ENCODE measurements at regions not wholly inside any gene's neighbourhood (a gene's known extent, or its start where the extent isn't known, plus 50 kb on each side); places are given as distances from the start of the nearest gene placed in this dataset.
"Not testable (repeated sequence)": the region's sequence is repeated elsewhere in the genome, so short reads cannot be mapped to it uniquely, and the experiment has no call there.

- intact Hi-C loops (cut with DNase I, micrococcal nuclease): no loop called here
- no peaks in the 10 kb centered on the region for H3K9me3 ChIP-seq
- ATAC-seq (no peak), DNase-seq (no peak)
- no peak overlapping the region for H3K4me3 ChIP-seq
- no peak for TF ChIP-seq CTCF (IDR thresholded peaks at IDR 0.05)
- no peaks in the 10 kb centered on the region for H3K36me3 ChIP-seq (ENCODE audit: low read depth)
- no peaks in the 10 kb centered on the region for H3K4me1 ChIP-seq (ENCODE audit: low read depth)
Observed at GRCh38 chr4:159787901-159788300, 685.0 kb downstream of the RAPGEF2 start.

GRCh38 chr4:159791334-159791733 lies 688.5 kb downstream of the RAPGEF2 start:
- H3K36me3 ChIP-seq (ENCODE audit: low read depth): no peaks in the 10 kb centered on the region
- no peak overlapping the region for H3K4me3 ChIP-seq
- DNase-seq (no peak), ATAC-seq (no peak)
- H3K4me1 ChIP-seq (ENCODE audit: low read depth): no peaks in the 10 kb centered on the region
- no peak for TF ChIP-seq CTCF (IDR thresholded peaks at IDR 0.05)
- intact Hi-C loops (cut with DNase I, micrococcal nuclease): no loop called here
- no peaks in the 10 kb centered on the region for H3K9me3 ChIP-seq

GRCh38 chr4:159804592-159804991 lies 701.7 kb downstream of the RAPGEF2 start:
- intact Hi-C loops (cut with DNase I, micrococcal nuclease); H3K9me3 ChIP-seq; DNase-seq; H3K36me3 ChIP-seq (ENCODE audit: low read depth); ATAC-seq; H3K4me1 ChIP-seq (ENCODE audit: low read depth); H3K4me3 ChIP-seq: not testable (repeated sequence)

GRCh38 chr4:159823743-159824142 lies 720.9 kb downstream of the RAPGEF2 start:
- H3K4me3 ChIP-seq: no peak overlapping the region
- TF ChIP-seq CTCF (IDR thresholded peaks at IDR 0.05): no peak
- no peaks in the 10 kb centered on the region for H3K9me3 ChIP-seq
- H3K4me1 ChIP-seq (ENCODE audit: low read depth): no peaks in the 10 kb centered on the region
- no peak for DNase-seq
- no peaks in the 10 kb centered on the region for H3K36me3 ChIP-seq (ENCODE audit: low read depth)
- intact Hi-C loops (cut with DNase I, micrococcal nuclease): no loop called here
- ATAC-seq: no peak

GRCh38 chr4:159828687-159829086 lies 725.8 kb downstream of the RAPGEF2 start:
- Histone ChIP-seq H3K36me3 (ENCODE audit: low read depth) (no peaks in the 10 kb centered on the region), H3K9me3 (no peaks in the 10 kb centered on the region), H3K4me3 (no peak overlapping the region), H3K4me1 (ENCODE audit: low read depth) (no peaks in the 10 kb centered on the region)
- no peak for TF ChIP-seq CTCF (IDR thresholded peaks at IDR 0.05)
- no peak for DNase-seq
- no peak for ATAC-seq
- intact Hi-C loops (cut with DNase I, micrococcal nuclease): no loop called here

- intact Hi-C loops (cut with DNase I, micrococcal nuclease): no loop called here
- no peaks in the 10 kb centered on the region for H3K4me1 ChIP-seq (ENCODE audit: low read depth)
- H3K36me3 ChIP-seq (ENCODE audit: low read depth): no peaks in the 10 kb centered on the region
- no peak overlapping the region for H3K4me3 ChIP-seq
- no peak for TF ChIP-seq CTCF (IDR thresholded peaks at IDR 0.05)
- DNase-seq (no peak), ATAC-seq (no peak)
- no peaks in the 10 kb centered on the region for H3K9me3 ChIP-seq
Observed at GRCh38 chr4:159829184-159829583, 726.3 kb downstream of the RAPGEF2 start.

Measured in mucosa of descending colon (tissue), 3 donors.